HEK293 (cell line): ENCODE measurements at regions not wholly inside any gene's neighbourhood (a gene's known extent, or its start where the extent isn't known, plus 50 kb on each side); places are given as distances from the start of the nearest gene placed in this dataset.

ENCODE experiments used
- CTCF ChIA-PET: fragments of 350-600 bp; formaldehyde crosslinking; extraction: SDS; loops from one replicate; lab custom pipeline; 2021; ENCODE audit warnings: antibody characterized with exemption; lab: Yijun Ruan, JAX
- POLR2A ChIA-PET: fragments of 300-600 bp; formaldehyde crosslinking; extraction: SDS; loops from one replicate; lab custom pipeline; 2020; ENCODE audit warnings: antibody characterized with exemption, inconsistent platforms; lab: Yijun Ruan, JAX
- H3K27ac ChIP-seq: fragments of 200-500 bp; sonication (Bioruptor generic); 2 replicates; pipeline ENCODE4 v1.5.1; 2014; ENCODE audit warnings: low read depth, low read length, control low read depth, inconsistent platforms; ENCODE audit errors: extremely low read depth
- H3K36me3 ChIP-seq, 2 experiments: fragments of 200-500 bp in 1 of 2; sonication (Bioruptor generic) in 1 of 2; 1 replicate in 1 of 2; 2 replicates in 1 of 2; pipeline ENCODE4 v1.5.1; 2014 to 2017; ENCODE audit warnings: inconsistent platforms in 2 of 2, low read length in 2 of 2; ENCODE audit not compliant: control insufficient read depth in 2 of 2, insufficient read depth in 1 of 2
- H3K4me1 ChIP-seq: fragments of 200-500 bp; sonication (Bioruptor generic); 2 replicates; pipeline ENCODE4 v1.5.1; 2014; ENCODE audit warnings: mild to moderate bottlenecking, low read length, inconsistent platforms; ENCODE audit not compliant: control insufficient read depth, insufficient read depth
- H3K4me3 ChIP-seq: 2 replicates; pipeline ENCODE4 v1.5.1; 2011; ENCODE audit warnings: low read depth, mild to moderate bottlenecking, control low read depth, low read length, moderate library complexity
- H3K9me3 ChIP-seq: fragments of 200-500 bp; sonication (Bioruptor generic); 2 replicates; pipeline ENCODE4 v1.5.1; 2014; ENCODE audit warnings: low read depth, low read length, inconsistent platforms; ENCODE audit not compliant: control insufficient read depth, insufficient read depth
- AEBP2 ChIP-seq: fragments of 450-650 bp; formaldehyde crosslinking; IDR thresholded peaks from 2 replicates; pipeline ENCODE4 v1.5.1; 2016; ENCODE audit warnings: missing biosample characterization, missing genetic modification characterization, borderline replicate concordance
- HOXD13 ChIP-seq: sonication (generic); formaldehyde crosslinking; IDR thresholded peaks from 2 replicates; pipeline ENCODE4 v1.8.0; 2022; ENCODE audit warnings: missing genetic modification reagents, borderline replicate concordance
- REPIN1 ChIP-seq: fragments of 450-650 bp; formaldehyde crosslinking; IDR thresholded peaks from 2 replicates; pipeline ENCODE4 v1.5.1; 2017; ENCODE audit warnings: missing biosample characterization, missing genetic modification characterization, low read depth
- YY2 ChIP-seq: fragments of 450-650 bp; formaldehyde crosslinking; IDR thresholded peaks from 2 replicates; pipeline ENCODE4 v1.5.1; 2016; ENCODE audit warnings: missing biosample characterization, missing genetic modification characterization
- ZBTB17 ChIP-seq: fragments of 450-650 bp; formaldehyde crosslinking; IDR thresholded peaks from 2 replicates; pipeline ENCODE4 v1.5.1; 2016; ENCODE audit warnings: missing biosample characterization, missing genetic modification characterization
- ZFP41 ChIP-seq: fragments of 450-650 bp; formaldehyde crosslinking; IDR thresholded peaks from 2 replicates; pipeline ENCODE4 v1.5.1; 2016; ENCODE audit warnings: missing biosample characterization, missing genetic modification characterization, borderline replicate concordance
- ZFP69B ChIP-seq: fragments of 450-650 bp; formaldehyde crosslinking; IDR thresholded peaks from 2 replicates; pipeline ENCODE4 v1.5.1; 2016; ENCODE audit warnings: missing biosample characterization, missing genetic modification characterization
- ZNF112 ChIP-seq: fragments of 450-650 bp; formaldehyde crosslinking; IDR thresholded peaks from 2 replicates; pipeline ENCODE4 v1.5.0; 2017; ENCODE audit warnings: missing biosample characterization, missing genetic modification characterization
- ZNF155 ChIP-seq: fragments of 450-650 bp; formaldehyde crosslinking; IDR thresholded peaks from 2 replicates; pipeline ENCODE4 v1.5.1; 2016; ENCODE audit warnings: missing biosample characterization, missing genetic modification characterization
- ZNF341 ChIP-seq: fragments of 450-650 bp; formaldehyde crosslinking; IDR thresholded peaks from 2 replicates; pipeline ENCODE4; 2016; ENCODE audit warnings: low read depth, missing biosample characterization, missing genetic modification characterization
- ZNF391 ChIP-seq: fragments of 450-650 bp; formaldehyde crosslinking; IDR thresholded peaks from 2 replicates; pipeline ENCODE4 v1.5.1; 2016; ENCODE audit warnings: low read depth, missing biosample characterization, missing genetic modification characterization, borderline replicate concordance
- ZNF513 ChIP-seq: fragments of 450-650 bp; IDR thresholded peaks from 2 replicates; pipeline ENCODE4 v1.5.1; 2018; ENCODE audit warnings: missing biosample characterization, missing genetic modification characterization
- ZNF518A ChIP-seq: fragments of 450-650 bp; formaldehyde crosslinking; conservative IDR thresholded peaks from 2 replicates; pipeline ENCODE4 v1.5.1; 2016; ENCODE audit warnings: low read depth, missing biosample characterization, missing genetic modification characterization
- ZNF548 ChIP-seq: fragments of 450-650 bp; formaldehyde crosslinking; IDR thresholded peaks from 2 replicates; pipeline ENCODE4 v1.5.1; 2016; ENCODE audit warnings: missing biosample characterization, missing genetic modification characterization
- ZNF624 ChIP-seq: fragments of 450-650 bp; formaldehyde crosslinking; IDR thresholded peaks from 2 replicates; pipeline ENCODE4 v1.5.1; 2017; ENCODE audit warnings: missing biosample characterization, missing genetic modification characterization
- ZNF639 ChIP-seq: fragments of 450-650 bp; formaldehyde crosslinking; IDR thresholded peaks from 2 replicates; pipeline ENCODE4 v1.5.1; 2016; ENCODE audit warnings: missing biosample characterization, missing genetic modification characterization
- ZNF658 ChIP-seq: fragments of 450-650 bp; formaldehyde crosslinking; IDR thresholded peaks from 2 replicates; pipeline ENCODE4; 2016; ENCODE audit warnings: missing biosample characterization, missing genetic modification characterization
- ZNF692 ChIP-seq: fragments of 450-650 bp; formaldehyde crosslinking; IDR thresholded peaks from 2 replicates; pipeline ENCODE4 v1.5.1; 2016; ENCODE audit warnings: missing biosample characterization, missing genetic modification characterization
- ZNF701 ChIP-seq: fragments of 450-650 bp; formaldehyde crosslinking; IDR thresholded peaks from 2 replicates; pipeline ENCODE4 v1.5.1; 2016; ENCODE audit warnings: missing biosample characterization, missing genetic modification characterization
- ZNF76 ChIP-seq: fragments of 450-650 bp; formaldehyde crosslinking; IDR thresholded peaks from 2 replicates; pipeline ENCODE4; 2016; ENCODE audit warnings: low read depth, missing biosample characterization, missing genetic modification characterization, borderline replicate concordance
- ZSCAN23 ChIP-seq: fragments of 450-650 bp; formaldehyde crosslinking; IDR thresholded peaks from 2 replicates; pipeline ENCODE4 v1.5.1; 2016; ENCODE audit warnings: missing biosample characterization, missing genetic modification characterization
- ZSCAN4 ChIP-seq: fragments of 450-650 bp; formaldehyde crosslinking; IDR thresholded peaks from 2 replicates; pipeline ENCODE4 v1.5.1; 2017; ENCODE audit warnings: missing biosample characterization, missing genetic modification characterization

GRCh38 chr2:142241016-142241415 is 110.2 kb upstream of the LRP1B start:
- no peak for TF ChIP-seq ZNF112
- no peak for TF ChIP-seq ZNF548 (tag by site-specific recombination)
- no peak for TF ChIP-seq AEBP2 (tag by site-specific recombination)
- TF ChIP-seq ZNF391 (tag by site-specific recombination) = no peak
- TF ChIP-seq ZNF341 = no peak
- TF ChIP-seq ZSCAN23 (tag by site-specific recombination) = no peak
- no peak for TF ChIP-seq ZNF658 (tag by site-specific recombination)
- TF ChIP-seq ZNF518A (tag by site-specific recombination) = no peak
- TF ChIP-seq ZBTB17 (tag by site-specific recombination) = no peak
- no peak for TF ChIP-seq ZFP69B
- ChIA-PET CTCF (interaction anchor here (1.1 kb wide), 1 partner anchor 19 kb away, joined by 3 read pairs; no protein-coding TSS in a partner anchor), POLR2A (no interaction called here)
- Histone ChIP-seq H3K4me3 (no peak overlapping the region), H3K9me3 (no peaks in the 10 kb centered on the region), H3K27ac (no peak overlapping the region), H3K36me3 (no peaks in the 10 kb centered on the region), H3K4me1 (no peaks in the 10 kb centered on the region)

- no peak overlapping the region for H3K27ac ChIP-seq
- no peak overlapping the region for H3K4me3 ChIP-seq
- no peak for TF ChIP-seq HOXD13 (CRISPR knock-in tag)
- TF ChIP-seq ZNF76 (tag by site-specific recombination) = no peak
- TF ChIP-seq ZNF692 (tag by site-specific recombination) = no peak
- no peak for TF ChIP-seq ZNF701
- no peak for TF ChIP-seq ZNF624 (tag by site-specific recombination)
- TF ChIP-seq YY2 (tag by site-specific recombination) = no peak
- no peak for TF ChIP-seq REPIN1 (tag by site-specific recombination)
- TF ChIP-seq ZNF639 (tag by site-specific recombination) = no peak
- no peak for TF ChIP-seq ZSCAN4 (tag by site-specific recombination)
- TF ChIP-seq ZFP41 = no peak
- no peak for TF ChIP-seq ZNF513 (tag by site-specific recombination)
- TF ChIP-seq ZNF155 (tag by site-specific recombination) = no peak
- no peaks in the 10 kb centered on the region for H3K9me3 ChIP-seq
- ChIA-PET POLR2A (no interaction called here), CTCF (no interaction called here)
- H3K4me1 ChIP-seq = no peaks in the 10 kb centered on the region
- H3K36me3 ChIP-seq = no peaks in the 10 kb centered on the region
These were observed 105.4 kb upstream of the LRP1B start for GRCh38 chr2:142236181-142236580.
